ENCODE measurements at regions not wholly inside any gene's neighbourhood (a gene's known extent, or its start where the extent isn't known, plus 50 kb on each side); places are given as distances from the start of the nearest gene placed in this dataset.

DNA sequence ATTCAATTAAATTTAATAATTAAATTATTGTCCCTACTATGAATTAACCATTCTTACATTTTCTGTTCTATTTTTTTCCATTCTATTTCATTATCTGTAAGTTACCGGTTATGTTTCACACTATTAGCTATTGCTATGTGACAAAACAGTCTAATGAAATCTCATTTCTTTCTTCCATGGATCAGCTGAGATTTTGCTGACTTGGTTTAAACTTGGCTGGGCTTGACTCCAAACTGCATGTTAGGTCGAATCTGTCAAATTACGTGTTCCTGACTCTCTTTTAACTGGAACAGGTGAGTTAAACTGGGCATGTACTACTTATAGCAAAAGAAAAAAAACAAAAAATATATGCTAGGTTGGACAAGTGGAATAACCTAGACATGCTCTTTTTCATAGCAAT lies 1464.4 kb downstream of the OLFM4 start:
- H3K27me3 ChIP-seq (ENCODE audit: insufficient read depth, low read length) = no peaks in the 10 kb centered on the region
- H2AFZ ChIP-seq (ENCODE audit: low read depth, low read length) = no peak overlapping the region
- H3K36me3 ChIP-seq (ENCODE audit: insufficient read depth, low read length) = no peaks in the 10 kb centered on the region
- no peaks in the 10 kb centered on the region for H3K9me3 Mint-ChIP-seq (ENCODE audit: unreplicated experiment)
- FAIRE-seq (no peak), DNase-seq (ENCODE audit: low read depth) (no peak)
- H3K4me3 ChIP-seq (ENCODE audit: insufficient read depth, low read depth, low read length) = no peak overlapping the region
- no peaks in the 10 kb centered on the region for H3K4me1 ChIP-seq (ENCODE audit: insufficient read depth, low read length)
- H4K20me1 ChIP-seq (ENCODE audit: insufficient read depth, low read length) = no peaks in the 10 kb centered on the region
- no peaks in the 10 kb centered on the region for H3K9me3 ChIP-seq (ENCODE audit: insufficient read depth, low read depth, low read length)
- no peak overlapping the region for H3K4me2 ChIP-seq (ENCODE audit: low read length)
- H3K27me3 Mint-ChIP-seq (ENCODE audit: low read depth, unreplicated experiment) = no peaks in the 10 kb centered on the region
- H3K9ac ChIP-seq (ENCODE audit: low read length) = no peak overlapping the region
- no peaks in the 10 kb centered on the region for H3K36me3 Mint-ChIP-seq (ENCODE audit: low read depth, unreplicated experiment)
- TF ChIP-seq, protein P1, sequence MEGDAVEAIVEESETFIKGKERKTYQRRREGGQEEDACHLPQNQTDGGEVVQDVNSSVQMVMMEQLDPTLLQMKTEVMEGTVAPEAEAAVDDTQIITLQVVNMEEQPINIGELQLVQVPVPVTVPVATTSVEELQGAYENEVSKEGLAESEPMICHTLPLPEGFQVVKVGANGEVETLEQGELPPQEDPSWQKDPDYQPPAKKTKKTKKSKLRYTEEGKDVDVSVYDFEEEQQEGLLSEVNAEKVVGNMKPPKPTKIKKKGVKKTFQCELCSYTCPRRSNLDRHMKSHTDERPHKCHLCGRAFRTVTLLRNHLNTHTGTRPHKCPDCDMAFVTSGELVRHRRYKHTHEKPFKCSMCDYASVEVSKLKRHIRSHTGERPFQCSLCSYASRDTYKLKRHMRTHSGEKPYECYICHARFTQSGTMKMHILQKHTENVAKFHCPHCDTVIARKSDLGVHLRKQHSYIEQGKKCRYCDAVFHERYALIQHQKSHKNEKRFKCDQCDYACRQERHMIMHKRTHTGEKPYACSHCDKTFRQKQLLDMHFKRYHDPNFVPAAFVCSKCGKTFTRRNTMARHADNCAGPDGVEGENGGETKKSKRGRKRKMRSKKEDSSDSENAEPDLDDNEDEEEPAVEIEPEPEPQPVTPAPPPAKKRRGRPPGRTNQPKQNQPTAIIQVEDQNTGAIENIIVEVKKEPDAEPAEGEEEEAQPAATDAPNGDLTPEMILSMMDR (IDR thresholded peaks at IDR 0.05; ENCODE audit: insufficient read depth, low read depth, low read length) = no peak
- TF ChIP-seq EZH2 (IDR thresholded peaks at IDR 0.05; ENCODE audit: insufficient read depth, low read length) = no peak
- H3K4me3 Mint-ChIP-seq (ENCODE audit: unreplicated experiment) = no peak overlapping the region
- H3K27ac ChIP-seq (ENCODE audit: low read depth, low read length) = no peak overlapping the region
- H3K79me2 ChIP-seq (ENCODE audit: insufficient read depth, low read length) = no peaks in the 10 kb centered on the region
- no peaks in the 10 kb centered on the region for H3K4me1 Mint-ChIP-seq (ENCODE audit: low read depth, unreplicated experiment)
- no peak overlapping the region for H3K27ac Mint-ChIP-seq (ENCODE audit: unreplicated experiment)

DNA sequence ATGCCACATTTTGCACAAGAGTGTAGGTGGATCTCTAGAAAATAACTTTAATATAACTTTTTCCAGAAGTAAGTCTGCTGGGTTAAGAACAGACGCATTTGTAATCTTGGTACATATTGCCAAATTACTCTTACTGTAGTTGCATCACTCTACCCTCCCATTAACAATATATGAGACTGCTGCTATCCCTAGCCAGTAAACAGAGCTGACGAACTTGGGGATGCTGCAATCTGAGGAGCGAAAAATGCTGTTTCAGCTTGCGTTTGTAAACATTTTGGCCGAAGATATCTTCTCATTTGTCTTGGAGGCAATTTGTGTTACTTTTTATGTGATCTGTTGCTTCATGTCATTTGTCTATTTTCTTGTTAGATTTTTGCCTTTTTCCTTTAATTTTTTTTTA lies 1482.8 kb downstream of the OLFM4 start:
- no peaks in the 10 kb centered on the region for H3K27me3 ChIP-seq (ENCODE audit: insufficient read depth, low read length)
- no peak overlapping the region for H3K27ac ChIP-seq (ENCODE audit: low read depth, low read length)
- H3K27me3 Mint-ChIP-seq (ENCODE audit: low read depth, unreplicated experiment) = no peaks in the 10 kb centered on the region
- no peak for TF ChIP-seq EZH2 (IDR thresholded peaks at IDR 0.05; ENCODE audit: insufficient read depth, low read length)
- TF ChIP-seq, protein P1 (IDR thresholded peaks at IDR 0.05; ENCODE audit: insufficient read depth, low read depth, low read length) = no peak
- no peaks in the 10 kb centered on the region for H3K79me2 ChIP-seq (ENCODE audit: insufficient read depth, low read length)
- no peak for DNase-seq (ENCODE audit: low read depth)
- H3K4me3 Mint-ChIP-seq (ENCODE audit: unreplicated experiment) = no peak overlapping the region
- no peak overlapping the region for H3K4me2 ChIP-seq (ENCODE audit: low read length)
- no peak overlapping the region for H2AFZ ChIP-seq (ENCODE audit: low read depth, low read length)
- no peak overlapping the region for H3K27ac Mint-ChIP-seq (ENCODE audit: unreplicated experiment)
- H3K36me3 Mint-ChIP-seq (ENCODE audit: low read depth, unreplicated experiment) = no peaks in the 10 kb centered on the region
- H3K9me3 ChIP-seq (ENCODE audit: insufficient read depth, low read depth, low read length) = no peaks in the 10 kb centered on the region
- H3K36me3 ChIP-seq (ENCODE audit: insufficient read depth, low read length) = no peaks in the 10 kb centered on the region
- H3K4me3 ChIP-seq (ENCODE audit: insufficient read depth, low read depth, low read length) = no peak overlapping the region
- no peak overlapping the region for H3K9ac ChIP-seq (ENCODE audit: low read length)
- no peaks in the 10 kb centered on the region for H3K9me3 Mint-ChIP-seq (ENCODE audit: unreplicated experiment)
- H3K4me1 Mint-ChIP-seq (ENCODE audit: low read depth, unreplicated experiment) = no peaks in the 10 kb centered on the region
- no peaks in the 10 kb centered on the region for H4K20me1 ChIP-seq (ENCODE audit: insufficient read depth, low read length)
- no peaks in the 10 kb centered on the region for H3K4me1 ChIP-seq (ENCODE audit: insufficient read depth, low read length)
- FAIRE-seq = no peak

GRCh38 chr13:54513254-54513653 lies 1484.6 kb downstream of the OLFM4 start:
- no peak for FAIRE-seq

More at GRCh38 chr13:54513254-54513653, 1484.6 kb downstream of the OLFM4 start:
- Histone ChIP-seq H3K27ac (ENCODE audit: low read depth, low read length) (no peak overlapping the region), H3K79me2 (ENCODE audit: insufficient read depth, low read length) (no peaks in the 10 kb centered on the region), H3K27me3 (ENCODE audit: insufficient read depth, low read length) (no peaks in the 10 kb centered on the region), H3K9ac (ENCODE audit: low read length) (no peak overlapping the region), H3K4me2 (ENCODE audit: low read length) (no peak overlapping the region), H3K4me1 (ENCODE audit: insufficient read depth, low read length) (no peaks in the 10 kb centered on the region), H3K36me3 (ENCODE audit: insufficient read depth, low read length) (no peaks in the 10 kb centered on the region), H4K20me1 (ENCODE audit: insufficient read depth, low read length) (no peaks in the 10 kb centered on the region), H2AFZ (ENCODE audit: low read depth, low read length) (no peak overlapping the region), H3K9me3 (ENCODE audit: insufficient read depth, low read depth, low read length) (no peaks in the 10 kb centered on the region), H3K4me3 (ENCODE audit: insufficient read depth, low read depth, low read length) (no peak overlapping the region)
- no peaks in the 10 kb centered on the region for H3K27me3 Mint-ChIP-seq (ENCODE audit: low read depth, unreplicated experiment)
- no peak for TF ChIP-seq EZH2 (IDR thresholded peaks at IDR 0.05; ENCODE audit: insufficient read depth, low read length)
- TF ChIP-seq, protein P1 (IDR thresholded peaks at IDR 0.05; ENCODE audit: insufficient read depth, low read depth, low read length) = no peak
- H3K4me3 Mint-ChIP-seq (ENCODE audit: unreplicated experiment) = no peak overlapping the region
- no peaks in the 10 kb centered on the region for H3K4me1 Mint-ChIP-seq (ENCODE audit: low read depth, unreplicated experiment)
- no peak overlapping the region for H3K27ac Mint-ChIP-seq (ENCODE audit: unreplicated experiment)
- no peak for DNase-seq (ENCODE audit: low read depth)
- H3K36me3 Mint-ChIP-seq (ENCODE audit: low read depth, unreplicated experiment) = no peaks in the 10 kb centered on the region
- no peaks in the 10 kb centered on the region for H3K9me3 Mint-ChIP-seq (ENCODE audit: unreplicated experiment)

All from astrocyte (in vitro differentiated cells and primary cell).